Stimulated activated CD8-positive, alpha-beta memory T cell treated with anti-CD3 and anti-CD28 coated beads, Interleukin-7, amount 100 ng/mL, for 1 hour (primary cell): ENCODE measurements at regions not wholly inside any gene's neighbourhood (a gene's known extent, or its start where the extent isn't known, plus 50 kb on each side); places are given as distances from the start of the nearest gene placed in this dataset.

ENCODE experiments used
- DNase-seq, 2 donors: peaks; one replicate each; pipeline ENCODE4 v3.0.0-alpha.2; 2020; ENCODE audit warnings: low read depth in 2 of 2

DNA sequence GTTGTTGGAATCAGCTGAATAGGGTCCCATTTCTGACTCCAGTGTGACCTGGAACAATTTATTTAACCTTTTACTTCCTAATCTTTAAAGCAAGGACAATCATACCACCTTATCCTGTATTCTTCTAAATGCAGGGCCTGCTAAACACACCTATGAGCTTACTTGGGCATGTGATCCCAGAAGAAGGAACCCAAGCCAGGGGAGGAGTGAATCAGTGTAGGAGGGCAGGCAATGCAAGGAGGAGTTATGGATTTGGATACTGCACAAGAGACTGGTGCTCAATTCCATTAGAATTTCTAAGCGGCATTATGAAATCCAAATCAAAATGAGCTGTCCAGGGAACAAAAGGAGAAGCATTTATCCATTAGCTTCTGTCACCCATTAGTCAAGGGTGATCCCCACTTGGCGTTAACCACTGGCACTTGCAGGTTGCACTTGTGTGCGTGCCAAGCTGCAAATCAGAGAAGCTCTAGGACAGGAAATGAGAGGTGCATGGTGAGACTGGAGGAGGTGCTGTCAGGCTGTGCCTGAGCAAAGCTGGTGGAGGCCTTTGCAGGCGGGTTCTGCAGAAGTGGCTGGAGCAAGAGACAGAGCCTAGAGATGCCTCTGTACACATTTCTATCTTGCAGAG lies 297.2 kb upstream of the PLXNA2 start:
- DNase-seq: no peak

DNA sequence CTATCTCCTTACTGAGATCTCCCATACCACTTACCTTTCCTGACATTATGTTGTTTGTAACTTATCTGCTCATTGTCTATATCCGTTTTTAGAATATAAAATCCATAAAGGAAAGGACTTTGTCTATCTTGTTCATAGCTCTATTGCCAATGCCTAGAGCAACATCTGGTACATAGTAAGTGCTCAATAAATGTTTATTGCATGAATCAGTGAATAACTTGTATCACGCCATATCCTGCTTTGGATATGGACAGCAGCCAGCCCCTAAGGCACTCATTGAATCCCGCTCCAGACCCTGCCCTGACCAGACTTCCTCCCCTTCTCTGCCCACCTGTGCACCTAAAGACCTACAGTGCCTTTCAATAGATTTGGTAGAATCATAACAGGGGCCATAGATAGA lies 298.1 kb upstream of the PLXNA2 start:
- DNase-seq: no peak

DNA sequence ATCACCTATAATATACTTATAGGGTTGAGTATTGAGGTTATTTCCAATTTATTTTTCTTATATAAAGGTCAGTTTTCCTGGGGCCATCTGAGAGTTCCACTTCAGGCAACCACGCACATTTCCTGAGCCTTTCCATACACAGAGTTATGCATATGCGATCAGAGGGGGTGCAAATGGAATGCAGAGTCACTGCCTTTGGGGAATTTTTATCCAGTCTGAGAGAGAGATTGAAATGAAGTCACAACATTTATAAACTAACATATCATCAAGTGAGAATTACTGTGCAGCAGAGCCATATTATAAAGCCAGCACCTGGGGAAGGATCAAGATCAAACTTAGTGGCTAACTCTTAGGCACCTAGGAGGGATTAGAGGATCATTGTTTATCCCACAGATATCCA lies 299.9 kb upstream of the PLXNA2 start:
- DNase-seq: no peak

DNA sequence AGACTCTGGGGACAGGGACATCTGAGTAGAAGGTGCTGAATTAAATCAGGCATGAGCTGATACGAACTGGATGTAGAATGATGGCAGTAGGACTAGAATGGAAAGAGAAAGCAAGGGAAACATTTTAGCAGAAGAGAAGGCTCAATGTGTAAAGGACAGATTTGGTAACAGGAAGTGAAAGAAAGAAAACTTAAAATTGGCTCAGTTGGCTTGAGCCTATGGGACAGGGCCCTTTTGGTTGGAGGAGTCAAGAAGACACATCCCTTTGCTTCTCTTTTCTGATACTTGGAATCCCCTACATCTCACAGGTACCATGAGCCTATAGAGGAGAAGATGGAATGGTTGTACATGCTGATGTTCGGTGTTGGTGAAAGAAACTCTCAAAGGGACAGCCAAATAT lies 300.6 kb upstream of the PLXNA2 start:
- DNase-seq: no peak

DNA sequence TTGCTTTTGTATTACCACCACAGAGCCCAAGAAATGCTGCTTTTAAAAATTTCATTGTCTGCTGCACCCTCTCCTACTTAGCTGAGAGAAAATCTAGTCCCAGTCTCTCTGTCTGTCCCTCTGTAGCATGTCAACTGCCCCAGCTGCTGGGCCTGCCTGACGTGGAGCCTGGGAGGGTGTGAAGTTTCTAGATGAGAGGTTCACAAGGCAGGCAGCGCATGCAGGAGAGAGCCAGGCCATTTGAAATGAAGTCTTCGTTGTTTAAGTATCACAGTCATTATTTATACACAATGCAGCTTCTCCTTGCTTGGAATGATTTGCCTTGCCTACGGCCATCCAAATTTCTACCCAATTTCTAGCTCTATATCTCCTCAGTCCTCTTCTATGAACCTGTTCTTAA lies 306.8 kb upstream of the PLXNA2 start:
- no peak for DNase-seq

DNA sequence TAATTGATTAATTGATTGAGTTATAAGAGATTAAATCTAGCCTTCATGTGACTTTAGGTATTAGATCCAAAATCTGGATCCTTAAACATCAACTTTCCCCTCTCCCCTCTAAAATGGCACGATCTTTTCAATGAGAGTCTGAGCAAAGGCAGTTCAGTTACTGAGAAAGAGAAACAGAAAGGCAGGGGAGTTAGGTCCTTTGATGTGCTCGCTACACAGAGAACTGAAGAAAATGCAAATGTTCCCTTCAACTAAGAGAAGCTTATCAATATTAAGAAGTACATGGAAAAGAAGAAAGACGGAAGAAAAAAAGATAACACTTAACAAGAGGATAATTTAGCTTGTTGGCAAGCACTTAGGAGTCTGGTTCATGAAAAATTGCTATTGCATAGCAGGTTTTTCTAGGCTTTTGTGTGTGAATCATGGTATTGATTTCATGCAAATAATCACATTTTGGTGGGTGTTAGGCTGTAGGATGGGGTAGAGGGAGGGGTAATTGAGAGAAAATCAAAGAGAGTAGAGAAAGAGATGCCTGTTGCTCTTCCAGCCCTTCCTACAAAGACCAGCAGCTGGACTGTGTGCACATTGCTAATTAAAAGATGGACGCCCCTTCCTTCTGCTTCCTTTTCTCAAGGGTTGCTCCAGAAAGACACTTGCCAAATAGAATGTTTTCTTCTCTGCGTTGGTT lies 307.6 kb upstream of the PLXNA2 start:
- DNase-seq: no peak

DNA sequence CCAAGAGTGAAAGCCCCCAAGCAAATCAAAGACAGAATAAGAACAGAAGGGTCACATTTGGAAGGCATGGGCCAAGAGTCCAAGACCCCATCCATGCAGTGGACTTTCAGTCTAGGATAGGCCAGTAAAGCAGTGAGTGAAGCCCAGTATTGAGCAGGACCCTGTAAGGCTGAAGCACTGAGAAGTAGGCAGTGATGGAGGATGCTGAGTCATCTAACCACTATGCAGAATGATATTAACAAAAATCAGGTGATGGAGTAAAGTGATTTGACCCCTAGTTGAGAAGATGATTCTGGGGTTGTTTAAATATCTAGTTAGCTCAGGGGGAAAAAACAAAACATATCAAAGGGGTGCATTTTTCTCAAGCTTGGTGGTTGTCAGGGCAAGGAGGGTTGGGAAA lies 308.7 kb upstream of the PLXNA2 start:
- no peak for DNase-seq

DNA sequence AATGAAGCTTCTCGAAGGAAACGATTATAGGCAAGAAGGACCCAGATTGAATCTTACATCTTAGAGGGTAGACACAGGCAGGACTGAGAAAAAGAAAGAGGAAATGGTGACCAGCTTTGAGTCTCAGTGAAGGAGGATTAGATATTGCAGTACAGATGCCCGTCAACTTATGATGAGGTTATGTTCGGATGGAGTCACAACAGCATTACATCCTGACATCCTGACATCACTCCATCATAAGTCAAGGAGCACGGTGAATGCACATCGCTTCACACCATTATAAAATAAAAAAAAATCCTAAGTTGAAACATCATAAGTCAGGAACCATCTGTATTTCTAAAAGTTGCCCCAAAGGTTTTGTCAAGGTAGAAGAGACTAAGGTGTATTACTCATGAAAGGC lies 312.3 kb upstream of the PLXNA2 start:
- DNase-seq: no peak

DNA sequence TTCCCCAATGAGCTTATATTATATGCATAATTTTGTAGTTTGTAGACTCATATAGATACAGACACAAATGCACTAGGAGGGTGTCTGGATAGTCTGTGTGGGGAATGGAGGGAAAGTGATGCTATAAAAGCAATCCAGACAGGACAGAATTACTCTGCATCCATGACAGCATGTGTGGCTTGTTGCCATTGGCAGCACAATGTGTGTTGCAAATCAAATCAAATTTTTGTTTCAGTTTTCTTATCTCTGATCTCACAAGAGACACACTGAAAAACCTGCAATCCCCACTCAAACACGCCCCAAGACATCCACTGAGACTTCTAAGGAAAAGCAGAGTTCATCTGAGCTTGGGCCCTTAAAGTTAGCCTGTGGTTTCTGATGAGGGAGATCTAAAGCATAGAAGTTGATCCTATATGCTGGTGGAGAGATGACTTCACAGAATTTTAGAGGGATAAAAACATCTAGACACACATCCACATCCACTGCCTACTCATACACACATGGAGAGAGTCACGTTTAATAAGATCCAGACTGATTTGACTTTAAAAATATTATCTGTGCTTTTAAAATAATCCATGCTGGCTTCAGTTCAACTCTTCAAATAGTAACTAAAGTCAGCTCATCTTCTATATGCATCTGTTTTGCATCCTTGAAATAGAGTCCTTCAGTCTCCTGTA lies 313.0 kb upstream of the PLXNA2 start:
- DNase-seq: no peak

DNA sequence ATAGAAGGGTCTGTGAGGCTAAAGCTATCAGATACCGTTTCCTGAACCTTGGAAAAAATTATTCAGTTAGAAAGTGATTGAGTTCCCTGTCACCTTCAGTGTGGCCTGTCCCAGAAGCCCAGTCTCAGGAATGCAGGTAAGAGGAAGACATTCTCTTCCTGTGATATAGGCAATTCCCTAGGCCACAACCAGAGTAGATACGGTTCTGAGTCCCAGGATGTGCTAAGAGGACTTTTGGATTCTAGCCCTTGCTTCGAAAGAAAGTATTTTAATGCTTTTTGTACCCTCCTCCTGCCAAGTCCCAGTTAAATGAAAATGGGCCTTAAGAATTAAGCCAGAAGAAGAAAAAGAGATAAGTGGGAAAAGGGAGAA lies 313.5 kb upstream of the PLXNA2 start:
- DNase-seq: no peak

DNA sequence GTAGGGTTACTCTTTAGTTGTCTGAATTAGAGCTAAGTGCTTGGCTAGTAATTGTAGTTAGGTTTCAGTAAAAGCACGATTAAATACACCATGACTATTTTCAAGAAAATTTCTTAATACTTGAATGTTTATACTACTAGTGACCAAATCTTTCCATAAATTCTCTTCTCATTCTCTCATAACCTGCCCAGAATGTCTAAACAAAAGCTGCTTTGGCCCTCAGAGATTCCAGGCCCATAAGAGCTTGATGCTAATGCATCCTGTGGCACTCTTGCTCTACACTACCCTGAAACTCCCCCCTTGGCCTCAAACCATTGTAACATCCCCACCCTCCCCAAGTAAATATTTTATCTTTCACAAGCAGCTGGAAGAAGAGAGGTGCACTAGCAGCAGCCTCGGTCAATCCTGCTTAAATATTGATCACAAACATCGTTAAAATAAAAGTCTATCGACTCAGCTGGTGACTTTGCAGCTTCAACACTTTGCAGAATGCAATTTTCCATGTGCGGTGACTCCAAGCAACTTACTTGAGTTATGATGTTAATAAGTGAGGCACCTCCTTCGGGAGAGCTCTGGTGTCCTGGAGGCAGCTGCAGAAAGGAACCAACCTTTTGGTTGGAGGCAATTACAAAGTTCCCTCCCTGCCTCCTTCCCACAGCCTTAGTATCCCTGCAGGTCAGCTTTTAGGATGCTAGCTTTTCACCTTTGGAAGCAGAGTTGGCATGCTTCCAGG lies 315.6 kb upstream of the PLXNA2 start:
- no peak for DNase-seq

DNA sequence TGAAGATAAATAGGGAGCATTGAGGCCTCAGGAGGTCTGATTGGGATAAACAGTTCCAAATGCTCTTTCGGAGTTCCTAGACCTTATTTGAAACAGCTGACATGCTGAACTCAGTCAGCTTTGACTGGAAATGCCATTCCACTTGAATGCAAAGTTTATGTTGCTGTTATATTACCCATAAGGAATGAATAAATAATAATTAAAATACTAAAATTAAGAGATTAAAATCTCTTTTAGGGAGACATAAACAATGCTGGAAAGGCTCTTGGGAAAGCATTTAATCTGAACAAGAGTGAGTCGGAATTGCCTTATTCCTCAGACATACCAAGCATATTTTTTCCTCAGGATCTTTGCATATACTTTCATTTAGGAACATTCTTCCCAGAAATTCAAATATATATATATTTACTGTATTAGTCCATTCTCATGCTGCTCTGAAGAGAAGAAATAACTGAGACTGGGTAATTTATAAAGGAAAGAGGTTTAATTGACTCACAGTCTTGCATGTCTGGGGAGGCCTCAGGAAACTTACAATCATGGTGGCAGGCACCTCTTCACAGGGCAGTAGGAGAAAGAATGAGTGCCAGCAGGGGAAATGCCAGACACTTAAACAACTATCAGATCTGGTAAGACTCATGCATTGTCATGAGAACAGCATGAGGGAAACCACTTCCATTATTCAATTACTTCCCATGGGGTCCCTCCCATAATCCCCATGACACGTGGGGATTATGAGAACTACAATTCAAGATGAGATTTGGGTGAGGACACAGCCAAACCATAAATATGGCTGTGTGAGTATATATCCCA lies 318.2 kb upstream of the PLXNA2 start:
- DNase-seq: no peak

DNA sequence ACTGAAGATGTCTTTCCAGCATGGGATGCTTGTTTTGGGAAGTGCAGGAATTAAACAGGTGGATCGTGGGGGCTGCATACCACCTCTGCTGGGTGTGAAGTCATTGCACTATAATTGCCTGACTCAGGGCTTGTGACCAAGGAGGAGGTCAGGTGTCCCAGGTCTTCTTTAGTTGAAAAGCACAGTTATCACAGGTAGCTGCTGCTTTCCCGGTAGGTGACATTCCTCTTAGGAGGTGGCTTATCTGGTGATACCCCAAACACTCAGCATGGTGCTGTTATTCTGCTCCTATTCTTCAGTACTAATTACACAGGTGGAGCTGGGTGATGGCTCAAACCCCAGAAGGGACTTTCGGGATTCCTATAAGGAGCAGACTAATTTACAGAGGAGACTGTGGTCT lies 320.3 kb upstream of the PLXNA2 start:
- no peak for DNase-seq

DNA sequence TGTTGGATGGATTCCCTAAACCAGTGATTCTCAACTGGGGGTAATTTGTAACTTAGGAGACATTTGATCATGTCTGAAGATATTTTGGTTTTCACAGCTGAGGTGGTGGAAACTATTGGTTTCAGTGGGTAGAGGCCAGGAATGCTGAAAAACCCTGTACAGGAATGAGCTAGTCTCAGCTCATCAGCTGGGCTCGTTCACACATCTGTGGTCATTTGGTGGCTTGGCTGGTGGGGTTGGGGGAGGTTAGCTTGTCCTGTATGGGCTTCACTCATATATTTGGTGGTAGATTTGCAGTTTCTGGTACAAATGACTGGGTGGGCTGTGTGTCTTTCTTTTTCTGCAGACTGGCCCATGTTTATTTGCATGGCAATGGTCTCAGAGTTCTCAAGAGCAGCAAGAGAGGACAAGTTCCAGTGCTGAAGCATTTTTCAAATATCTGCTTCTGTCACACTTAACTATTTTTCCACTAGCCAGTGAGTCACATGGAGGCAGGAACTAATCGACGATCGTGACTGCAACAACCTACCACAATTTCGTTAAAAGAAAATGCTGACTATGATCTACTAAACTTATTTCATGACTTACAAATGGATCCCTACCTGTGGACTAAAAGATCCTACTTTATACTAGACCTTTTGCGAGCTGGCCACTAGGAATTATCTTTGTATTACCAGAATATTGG lies 321.7 kb upstream of the PLXNA2 start:
- DNase-seq: no peak

DNA sequence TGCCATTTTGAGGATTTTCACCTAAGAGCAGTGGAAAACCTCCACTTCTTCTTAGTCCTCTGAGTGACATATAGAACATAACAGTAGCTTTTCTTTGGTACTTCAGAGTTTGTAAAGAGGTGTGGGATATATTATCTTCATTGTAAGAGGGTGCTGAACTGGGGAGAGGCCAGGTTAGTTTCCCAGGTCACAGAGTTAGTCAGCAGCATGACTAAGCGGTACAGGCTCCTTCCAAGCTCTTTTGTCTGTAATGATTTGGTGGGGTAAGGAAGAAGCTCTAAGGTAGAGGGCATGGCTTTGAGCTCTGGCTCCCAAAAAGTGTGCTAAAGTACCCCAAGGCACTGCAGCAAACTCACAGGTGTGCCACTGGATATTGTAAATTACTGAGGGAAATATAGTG lies 325.0 kb upstream of the PLXNA2 start:
- DNase-seq: no peak

DNA sequence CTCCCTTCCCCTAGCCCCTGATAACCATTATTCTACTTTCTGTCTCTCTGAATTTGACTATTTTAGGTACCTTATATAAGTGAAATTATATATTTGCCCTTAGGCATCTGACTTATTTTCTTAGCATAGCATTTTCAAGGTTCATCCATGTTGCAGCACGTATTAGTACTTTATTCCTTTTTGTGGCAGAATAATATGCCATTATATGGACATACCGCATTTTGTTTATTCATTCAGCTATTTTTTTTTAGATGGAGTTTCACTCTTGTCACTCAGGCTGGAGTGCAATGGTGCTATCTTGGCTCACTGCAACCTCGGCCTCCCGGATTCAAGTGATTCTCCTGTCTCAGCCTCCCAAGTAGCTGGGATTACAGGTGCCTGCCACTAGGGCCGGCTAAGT lies 326.2 kb upstream of the PLXNA2 start:
- DNase-seq: no peak

DNA sequence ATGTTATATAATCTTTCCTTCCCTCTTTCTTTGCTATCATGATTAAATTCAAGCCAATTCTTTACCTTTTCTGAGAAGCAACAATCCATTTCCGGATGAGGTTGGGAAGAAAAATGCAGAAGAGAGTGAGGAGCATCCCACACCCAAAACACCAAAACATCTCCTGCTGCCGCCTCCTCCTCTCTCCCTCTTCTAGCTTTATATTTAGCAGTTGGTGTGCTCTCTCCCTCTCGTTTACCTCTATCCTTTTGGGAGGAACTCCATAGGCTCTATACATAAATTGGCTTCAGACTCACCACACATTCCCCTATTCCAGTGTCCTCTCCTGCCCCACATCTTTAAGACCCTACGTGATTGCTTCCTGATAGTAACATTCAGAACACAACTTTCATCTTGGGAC lies 332.2 kb upstream of the PLXNA2 start:
- DNase-seq: no peak

DNA sequence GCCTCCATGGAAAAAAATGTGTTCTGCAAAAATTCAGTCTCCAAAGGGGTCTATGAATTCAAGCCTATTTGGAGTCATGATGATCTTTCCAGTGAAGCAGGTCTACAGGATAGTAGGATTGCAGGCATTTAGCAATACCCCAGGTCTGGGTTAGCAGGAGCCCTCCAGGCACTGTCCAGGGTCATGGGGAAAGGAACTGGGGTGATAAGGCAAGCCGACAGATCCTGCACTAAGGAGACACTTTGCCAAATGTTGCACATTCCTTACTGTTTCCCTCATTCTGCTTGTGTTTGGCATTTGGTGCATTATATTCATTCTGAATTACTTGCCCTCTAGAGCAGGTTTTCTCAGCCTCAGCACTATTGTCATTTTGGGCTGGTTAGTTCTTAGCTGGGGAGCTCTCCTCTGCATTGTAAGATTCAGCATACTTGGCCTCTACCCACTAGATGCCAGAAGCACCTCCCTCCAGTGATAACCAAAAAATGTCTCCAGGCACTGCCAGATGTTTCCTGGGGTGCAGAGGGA lies 333.3 kb upstream of the PLXNA2 start:
- DNase-seq: no peak

DNA sequence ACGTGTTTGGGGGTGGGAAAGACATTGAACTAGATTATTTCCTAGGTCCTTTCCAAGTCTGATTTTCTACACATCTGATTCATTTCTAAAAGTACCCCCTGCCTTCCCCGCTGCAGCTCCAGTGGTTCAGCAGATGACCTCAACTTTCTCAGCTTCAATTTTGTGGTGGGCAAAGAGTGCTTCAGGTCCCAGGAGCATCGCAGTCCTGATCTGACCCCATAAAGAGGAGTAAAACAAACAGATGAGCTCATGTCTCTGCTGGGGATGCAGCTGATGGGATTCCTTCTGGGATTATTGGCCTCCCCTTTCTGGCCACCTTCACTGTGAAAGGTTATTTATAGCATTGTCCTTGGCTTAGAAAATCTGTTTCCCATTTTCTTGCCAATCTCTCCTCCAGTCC lies 337.0 kb upstream of the PLXNA2 start:
- DNase-seq: no peak

DNA sequence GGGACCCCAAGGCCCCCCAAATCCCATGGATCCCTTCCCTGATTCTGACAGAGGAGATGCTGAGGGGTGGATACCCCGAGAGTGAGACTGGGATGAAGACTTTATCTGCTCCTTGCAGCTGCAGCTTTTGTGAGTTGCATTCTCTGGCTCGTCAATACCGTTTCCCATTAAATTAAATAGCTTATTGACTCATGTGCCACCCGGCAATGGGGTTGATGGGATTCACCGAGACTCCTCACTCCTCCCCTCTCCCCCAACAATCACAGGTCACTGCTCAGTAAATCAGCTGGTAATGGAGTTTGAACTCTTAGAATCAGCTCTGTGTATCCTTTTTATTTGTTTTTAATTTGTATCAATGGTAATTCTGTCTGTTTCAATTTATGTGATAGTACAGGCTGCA lies 337.5 kb upstream of the PLXNA2 start:
- no peak for DNase-seq

DNA sequence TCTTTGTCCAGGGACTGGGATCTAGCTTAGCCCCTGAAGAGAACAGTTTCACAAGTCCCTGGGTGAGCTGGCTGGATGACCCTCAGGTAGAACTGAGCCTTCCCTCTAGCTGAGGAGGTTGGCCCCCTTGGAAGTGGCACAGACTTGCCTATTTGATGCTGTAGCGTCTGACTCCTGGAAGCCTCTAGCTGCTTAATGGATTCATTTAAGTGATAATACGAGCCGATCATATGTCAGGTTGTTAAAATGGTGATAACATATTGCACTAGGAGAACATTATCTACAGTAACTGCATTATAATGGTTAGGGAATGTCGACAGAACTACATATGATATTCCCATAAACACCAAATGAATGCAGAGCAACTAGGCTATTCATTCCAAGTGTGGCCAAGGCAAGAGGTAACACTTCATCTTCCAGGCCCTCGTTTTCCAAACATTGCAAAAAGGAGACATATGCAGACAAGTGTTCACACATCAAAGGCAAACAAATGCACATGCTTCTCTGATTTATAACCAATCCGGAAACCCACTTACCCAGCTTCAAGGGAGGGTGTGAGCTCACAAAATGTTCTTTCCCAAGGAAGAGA lies 340.1 kb upstream of the PLXNA2 start:
- DNase-seq: no peak
